ENCODE measurements at regions not wholly inside any gene's neighbourhood (a gene's known extent, or its start where the extent isn't known, plus 50 kb on each side); places are given as distances from the start of the nearest gene placed in this dataset.
A peak's percentile ranks its signal among the peaks of the same experiment; 100 is the strongest.
"Not testable (repeated sequence)": the region's sequence is repeated elsewhere in the genome, so short reads cannot be mapped to it uniquely, and the experiment has no call there.

- intact Hi-C loops (cut with DNase I) = no loop called here
- H3K4me1 ChIP-seq = no peaks in the 10 kb centered on the region
- H3K27me3 ChIP-seq = no peaks in the 10 kb centered on the region
- ATAC-seq (no peak), DNase-seq (peak in 2 of 4 donors; percentile 16 to 60)
- H3K9me3 ChIP-seq = no peaks in the 10 kb centered on the region
- H3K36me3 ChIP-seq = peaks cover 0 to under 1% of the 10 kb centered on the region in 2 donors
- H3K4me3 ChIP-seq = no peak overlapping the region
- H3K27ac ChIP-seq = no peak overlapping the region
- TF ChIP-seq, protein P1, sequence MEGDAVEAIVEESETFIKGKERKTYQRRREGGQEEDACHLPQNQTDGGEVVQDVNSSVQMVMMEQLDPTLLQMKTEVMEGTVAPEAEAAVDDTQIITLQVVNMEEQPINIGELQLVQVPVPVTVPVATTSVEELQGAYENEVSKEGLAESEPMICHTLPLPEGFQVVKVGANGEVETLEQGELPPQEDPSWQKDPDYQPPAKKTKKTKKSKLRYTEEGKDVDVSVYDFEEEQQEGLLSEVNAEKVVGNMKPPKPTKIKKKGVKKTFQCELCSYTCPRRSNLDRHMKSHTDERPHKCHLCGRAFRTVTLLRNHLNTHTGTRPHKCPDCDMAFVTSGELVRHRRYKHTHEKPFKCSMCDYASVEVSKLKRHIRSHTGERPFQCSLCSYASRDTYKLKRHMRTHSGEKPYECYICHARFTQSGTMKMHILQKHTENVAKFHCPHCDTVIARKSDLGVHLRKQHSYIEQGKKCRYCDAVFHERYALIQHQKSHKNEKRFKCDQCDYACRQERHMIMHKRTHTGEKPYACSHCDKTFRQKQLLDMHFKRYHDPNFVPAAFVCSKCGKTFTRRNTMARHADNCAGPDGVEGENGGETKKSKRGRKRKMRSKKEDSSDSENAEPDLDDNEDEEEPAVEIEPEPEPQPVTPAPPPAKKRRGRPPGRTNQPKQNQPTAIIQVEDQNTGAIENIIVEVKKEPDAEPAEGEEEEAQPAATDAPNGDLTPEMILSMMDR (IDR thresholded peaks at IDR 0.05) = no peak
Measured at GRCh38 chr17:83018658-83019193, 60.7 kb upstream of the METRNL start.

- intact Hi-C loops (cut with DNase I) = no loop called here
- no peak for ATAC-seq
- peaks cover 0 to 7% of the 10 kb centered on the region in 2 donors for H3K36me3 ChIP-seq
- H3K9me3 ChIP-seq = no peaks in the 10 kb centered on the region
- H3K4me1 ChIP-seq = no peaks in the 10 kb centered on the region
- TF ChIP-seq, protein P1 (IDR thresholded peaks at IDR 0.05) = no peak
- no peak overlapping the region for H3K4me3 ChIP-seq
- H3K27me3 ChIP-seq = no peaks in the 10 kb centered on the region
- no peak overlapping the region for H3K27ac ChIP-seq
- peak in 1 of 4 donors; percentile 16 for DNase-seq
Measured at GRCh38 chr17:83019376-83019775, 60.0 kb upstream of the METRNL start.

GRCh38 chr17:83024218-83024971 lies 55.0 kb upstream of the METRNL start:
- no peaks in the 10 kb centered on the region for H3K27me3 ChIP-seq
- intact Hi-C loops (cut with DNase I) = no loop called here
- ATAC-seq = no peak
- TF ChIP-seq, protein P1 (IDR thresholded peaks at IDR 0.05) = no peak
- H3K4me1 ChIP-seq = no peaks in the 10 kb centered on the region
- peak in 1 of 4 donors; percentile 28 for DNase-seq
- H3K36me3 ChIP-seq = peaks cover 0 to 14% of the 10 kb centered on the region in 2 donors
- H3K27ac ChIP-seq = no peak overlapping the region
- H3K4me3 ChIP-seq = no peak overlapping the region
- H3K9me3 ChIP-seq = no peaks in the 10 kb centered on the region

DNA sequence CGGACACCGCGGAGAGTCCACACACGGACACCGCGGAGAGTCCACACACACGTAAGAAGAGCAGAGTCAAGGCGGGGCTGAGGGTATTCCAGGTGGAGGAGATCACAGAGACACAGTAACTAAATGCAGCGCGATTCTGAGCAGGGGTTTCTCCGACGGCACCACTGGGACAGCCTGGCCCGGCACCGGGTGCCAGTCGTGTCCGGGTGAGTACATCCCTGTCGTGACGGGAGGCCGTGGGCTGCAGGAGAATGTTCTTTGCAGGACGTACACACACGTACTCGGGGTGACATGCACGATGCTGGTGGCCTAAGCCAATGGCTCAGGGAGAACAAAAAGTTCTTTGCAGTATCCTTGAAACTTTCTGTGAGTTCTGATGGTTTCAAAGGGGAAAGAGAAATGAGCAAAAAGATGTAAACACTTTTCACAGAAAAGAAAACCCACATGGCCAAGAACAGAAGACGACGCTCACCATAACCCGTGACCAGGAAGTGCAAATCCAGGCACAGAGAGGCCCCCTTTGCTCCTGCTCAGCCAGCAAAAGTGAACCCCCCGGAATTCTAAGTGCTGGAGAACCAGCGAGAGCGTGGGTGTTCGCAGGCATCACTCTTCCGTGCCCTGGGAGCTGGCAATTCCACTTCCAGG lies 53.7 kb upstream of the METRNL start:
- ATAC-seq (no peak), DNase-seq (peak in 1 of 4 donors; percentile 21)
- Histone ChIP-seq H3K4me1 (no peaks in the 10 kb centered on the region), H3K36me3 (peaks cover 0 to 19% of the 10 kb centered on the region in 2 donors), H3K27ac (no peak overlapping the region), H3K4me3 (no peak overlapping the region), H3K27me3 (no peaks in the 10 kb centered on the region), H3K9me3 (no peaks in the 10 kb centered on the region)
- intact Hi-C loops (cut with DNase I) = no loop called here
- TF ChIP-seq, protein P1 (IDR thresholded peaks at IDR 0.05) = no peak

DNA sequence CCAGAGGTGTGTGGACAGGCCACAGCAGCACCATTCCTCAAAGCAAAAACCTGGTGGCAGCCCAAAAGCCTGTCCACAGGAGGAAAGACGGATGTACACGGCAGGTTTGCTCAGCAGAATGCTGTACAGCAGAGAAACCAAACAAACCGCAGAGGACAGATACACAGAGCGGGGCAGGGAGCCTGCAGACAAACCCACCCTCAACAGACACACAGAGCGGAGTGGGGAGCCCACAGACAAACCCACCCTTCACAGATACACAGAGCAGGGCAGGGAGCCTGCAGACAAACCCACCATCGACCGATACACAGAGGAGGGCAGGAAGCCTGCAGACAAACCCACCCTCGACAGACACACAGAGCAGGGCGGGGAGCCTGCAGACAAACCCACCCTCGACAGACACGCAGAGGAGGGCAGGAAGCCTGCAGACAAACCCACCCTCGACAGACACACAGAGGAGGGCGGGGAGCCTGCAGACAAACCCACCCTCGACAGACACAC lies 53.0 kb upstream of the METRNL start:
- intact Hi-C loops (cut with DNase I) = no loop called here
- no peaks in the 10 kb centered on the region for H3K9me3 ChIP-seq
- H3K4me3 ChIP-seq = no peak overlapping the region
- H3K27ac ChIP-seq = no peak overlapping the region
- no peaks in the 10 kb centered on the region for H3K4me1 ChIP-seq
- no peak for ATAC-seq
- TF ChIP-seq, protein P1 (IDR thresholded peaks at IDR 0.05) = no peak
- peak in 1 of 4 donors; percentile 18 for DNase-seq
- H3K27me3 ChIP-seq = no peaks in the 10 kb centered on the region
- peaks cover 0 to 25% of the 10 kb centered on the region in 2 donors for H3K36me3 ChIP-seq

GRCh38 chr17:83026921-83027320 lies 52.5 kb upstream of the METRNL start:
- H3K4me3 ChIP-seq; H3K27me3 ChIP-seq; DNase-seq; H3K27ac ChIP-seq; intact Hi-C loops (cut with DNase I); H3K9me3 ChIP-seq; H3K4me1 ChIP-seq; ATAC-seq: not testable (repeated sequence)
- peaks cover 0 to 30% of the 10 kb centered on the region in 2 donors for H3K36me3 ChIP-seq
